ENCODE measurements at regions not wholly inside any gene's neighbourhood (a gene's known extent, or its start where the extent isn't known, plus 50 kb on each side); places are given as distances from the start of the nearest gene placed in this dataset.

DNA sequence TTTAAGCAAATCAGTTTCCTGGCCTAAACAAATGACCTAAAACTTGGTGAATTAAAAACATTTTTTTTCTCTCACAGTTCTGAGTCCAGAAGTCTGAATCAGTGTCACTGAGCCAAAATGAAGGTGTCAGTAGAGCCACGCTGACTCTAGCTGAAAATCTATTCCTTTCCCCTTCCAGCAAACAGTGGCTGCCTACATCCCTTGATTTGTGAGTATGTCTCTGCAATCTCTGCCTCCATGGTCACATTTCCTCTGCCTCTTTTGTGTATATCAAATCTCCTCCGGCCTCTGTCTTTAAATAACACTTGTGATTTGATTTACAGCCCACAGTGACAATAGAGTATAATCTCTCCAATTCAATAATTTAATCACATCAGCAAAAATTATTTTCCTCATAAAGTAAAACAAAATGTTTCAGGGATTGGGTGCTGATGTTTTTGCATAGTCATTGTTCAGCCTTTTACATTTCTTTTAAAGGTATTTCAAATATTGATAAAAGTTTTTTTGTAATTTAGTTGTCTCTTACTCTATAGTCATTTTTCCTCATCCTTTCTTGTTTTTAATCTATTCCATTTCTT, 1715.4 kb downstream of the BRINP3 start:
- H3K4me2 ChIP-seq (ENCODE audit: insufficient read depth, low read length): no peak overlapping the region
- H3K79me2 ChIP-seq (ENCODE audit: insufficient read depth, low read length): no peaks in the 10 kb centered on the region
- no peak for DNase-seq (ENCODE audit: insufficient read length, low spot score, missing footprints)
- no peaks in the 10 kb centered on the region for H3K4me1 ChIP-seq (ENCODE audit: insufficient read depth, low read length)
- H3K4me3 ChIP-seq (ENCODE audit: insufficient read depth, low read length): no peak overlapping the region
- H3K27ac ChIP-seq (ENCODE audit: low read depth, low read length): no peak overlapping the region
- no peaks in the 10 kb centered on the region for H3K36me3 ChIP-seq (ENCODE audit: insufficient read depth, low read length)
- no peak overlapping the region for H2AFZ ChIP-seq (ENCODE audit: low read length)
- no peaks in the 10 kb centered on the region for H4K20me1 ChIP-seq (ENCODE audit: insufficient read depth, low read length)
- no peaks in the 10 kb centered on the region for H3K27me3 ChIP-seq (ENCODE audit: insufficient read depth, low read length)
- TF ChIP-seq, protein P1, sequence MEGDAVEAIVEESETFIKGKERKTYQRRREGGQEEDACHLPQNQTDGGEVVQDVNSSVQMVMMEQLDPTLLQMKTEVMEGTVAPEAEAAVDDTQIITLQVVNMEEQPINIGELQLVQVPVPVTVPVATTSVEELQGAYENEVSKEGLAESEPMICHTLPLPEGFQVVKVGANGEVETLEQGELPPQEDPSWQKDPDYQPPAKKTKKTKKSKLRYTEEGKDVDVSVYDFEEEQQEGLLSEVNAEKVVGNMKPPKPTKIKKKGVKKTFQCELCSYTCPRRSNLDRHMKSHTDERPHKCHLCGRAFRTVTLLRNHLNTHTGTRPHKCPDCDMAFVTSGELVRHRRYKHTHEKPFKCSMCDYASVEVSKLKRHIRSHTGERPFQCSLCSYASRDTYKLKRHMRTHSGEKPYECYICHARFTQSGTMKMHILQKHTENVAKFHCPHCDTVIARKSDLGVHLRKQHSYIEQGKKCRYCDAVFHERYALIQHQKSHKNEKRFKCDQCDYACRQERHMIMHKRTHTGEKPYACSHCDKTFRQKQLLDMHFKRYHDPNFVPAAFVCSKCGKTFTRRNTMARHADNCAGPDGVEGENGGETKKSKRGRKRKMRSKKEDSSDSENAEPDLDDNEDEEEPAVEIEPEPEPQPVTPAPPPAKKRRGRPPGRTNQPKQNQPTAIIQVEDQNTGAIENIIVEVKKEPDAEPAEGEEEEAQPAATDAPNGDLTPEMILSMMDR (IDR thresholded peaks at IDR 0.05; ENCODE audit: extremely low read depth, low read depth, low read length): no peak
- no peaks in the 10 kb centered on the region for H3K9me3 ChIP-seq (ENCODE audit: low read depth, low read length)

DNA sequence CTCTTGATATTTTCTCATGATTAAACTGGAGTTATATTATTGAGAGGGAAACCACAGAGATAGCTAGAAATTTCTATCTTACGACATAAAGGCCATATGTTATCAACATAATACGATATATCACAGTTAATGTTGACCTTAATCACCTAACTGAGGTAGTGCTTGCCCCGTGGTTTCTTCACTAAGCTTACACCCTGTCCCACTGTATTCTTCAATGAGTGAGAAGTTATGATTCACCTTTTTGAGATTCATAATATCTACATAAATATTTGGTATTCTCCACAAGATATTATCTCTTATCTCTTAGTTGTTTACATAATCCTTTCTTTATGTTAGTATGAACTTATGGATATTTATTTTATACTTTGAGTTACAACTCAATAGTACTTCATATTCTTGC, 1714.1 kb downstream of the BRINP3 start:
- Histone ChIP-seq H3K4me1 (ENCODE audit: insufficient read depth, low read length) (no peaks in the 10 kb centered on the region), H2AFZ (ENCODE audit: low read length) (no peak overlapping the region), H3K4me3 (ENCODE audit: insufficient read depth, low read length) (no peak overlapping the region), H3K79me2 (ENCODE audit: insufficient read depth, low read length) (no peaks in the 10 kb centered on the region), H3K9me3 (ENCODE audit: low read depth, low read length) (no peaks in the 10 kb centered on the region), H3K27me3 (ENCODE audit: insufficient read depth, low read length) (no peaks in the 10 kb centered on the region), H3K36me3 (ENCODE audit: insufficient read depth, low read length) (no peaks in the 10 kb centered on the region), H4K20me1 (ENCODE audit: insufficient read depth, low read length) (no peaks in the 10 kb centered on the region), H3K27ac (ENCODE audit: low read depth, low read length) (no peak overlapping the region), H3K4me2 (ENCODE audit: insufficient read depth, low read length) (no peak overlapping the region)
- TF ChIP-seq, protein P1 (IDR thresholded peaks at IDR 0.05; ENCODE audit: extremely low read depth, low read depth, low read length): no peak
- no peak for DNase-seq (ENCODE audit: insufficient read length, low spot score, missing footprints)

DNA sequence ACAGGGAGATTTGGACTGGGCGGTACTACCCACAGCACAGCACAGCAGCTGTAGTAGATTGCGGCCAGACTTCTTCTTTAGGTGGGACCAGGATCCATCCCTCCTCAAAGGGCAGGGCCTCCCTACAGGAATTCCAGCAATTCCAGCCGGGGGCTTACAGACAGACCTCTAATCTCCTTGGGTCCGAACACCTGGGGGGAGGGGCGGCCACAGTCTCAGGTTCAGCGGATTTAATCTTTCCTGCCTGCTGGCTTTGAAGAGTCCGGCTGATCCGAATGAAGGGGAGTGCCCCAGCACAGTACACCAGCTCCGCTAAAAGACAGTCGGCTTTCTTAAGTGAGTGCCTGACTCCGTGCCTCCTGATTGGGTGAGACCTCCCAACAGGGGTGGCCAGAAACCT, 1708.5 kb downstream of the BRINP3 start:
- Histone ChIP-seq H3K36me3 (ENCODE audit: insufficient read depth, low read length) (no peaks in the 10 kb centered on the region), H3K4me3 (ENCODE audit: insufficient read depth, low read length) (no peak overlapping the region), H3K79me2 (ENCODE audit: insufficient read depth, low read length) (no peaks in the 10 kb centered on the region), H3K27ac (ENCODE audit: low read depth, low read length) (no peak overlapping the region), H3K27me3 (ENCODE audit: insufficient read depth, low read length) (no peaks in the 10 kb centered on the region), H3K4me2 (ENCODE audit: insufficient read depth, low read length) (no peak overlapping the region), H3K9me3 (ENCODE audit: low read depth, low read length) (no peaks in the 10 kb centered on the region), H3K4me1 (ENCODE audit: insufficient read depth, low read length) (no peaks in the 10 kb centered on the region), H4K20me1 (ENCODE audit: insufficient read depth, low read length) (no peaks in the 10 kb centered on the region), H2AFZ (ENCODE audit: low read length) (no peak overlapping the region)
- TF ChIP-seq, protein P1 (IDR thresholded peaks at IDR 0.05; ENCODE audit: extremely low read depth, low read depth, low read length): no peak
- no peak for DNase-seq (ENCODE audit: insufficient read length, low spot score, missing footprints)

DNA sequence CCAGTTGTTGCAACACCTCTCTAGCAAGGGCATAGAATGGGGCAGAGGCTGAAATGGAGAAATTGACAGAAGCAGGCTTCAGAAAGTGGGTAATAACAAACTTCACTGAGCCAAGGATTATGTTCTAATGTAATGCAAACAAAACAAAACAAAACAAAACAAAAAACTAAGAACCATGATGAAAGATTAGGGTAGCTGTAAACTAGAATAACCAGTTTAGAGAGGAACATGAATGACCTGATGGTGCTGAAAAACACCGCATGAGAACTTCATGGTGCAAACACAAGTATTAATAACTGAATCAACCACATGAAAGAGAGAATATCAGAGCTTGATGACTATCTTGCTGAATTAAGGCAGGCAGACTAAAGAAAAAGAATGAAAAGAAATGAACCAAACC, 1707.7 kb downstream of the BRINP3 start:
- TF ChIP-seq, protein P1 (IDR thresholded peaks at IDR 0.05; ENCODE audit: extremely low read depth, low read depth, low read length): no peak
- DNase-seq (ENCODE audit: insufficient read length, low spot score, missing footprints): no peak

More for the DNA sequence above, 1707.7 kb downstream of the BRINP3 start:
- Histone ChIP-seq H3K4me2 (ENCODE audit: insufficient read depth, low read length) (no peak overlapping the region), H3K4me3 (ENCODE audit: insufficient read depth, low read length) (no peak overlapping the region), H3K36me3 (ENCODE audit: insufficient read depth, low read length) (no peaks in the 10 kb centered on the region), H3K27ac (ENCODE audit: low read depth, low read length) (no peak overlapping the region), H2AFZ (ENCODE audit: low read length) (no peak overlapping the region), H4K20me1 (ENCODE audit: insufficient read depth, low read length) (no peaks in the 10 kb centered on the region), H3K4me1 (ENCODE audit: insufficient read depth, low read length) (no peaks in the 10 kb centered on the region), H3K9me3 (ENCODE audit: low read depth, low read length) (no peaks in the 10 kb centered on the region), H3K79me2 (ENCODE audit: insufficient read depth, low read length) (no peaks in the 10 kb centered on the region), H3K27me3 (ENCODE audit: insufficient read depth, low read length) (no peaks in the 10 kb centered on the region)
